ENCODE measurements at regions not wholly inside any gene's neighbourhood (a gene's known extent, or its start where the extent isn't known, plus 50 kb on each side); places are given as distances from the start of the nearest gene placed in this dataset.

GRCh38 chr7:26472971-26473370 lies 181.3 kb downstream of the SNX10 start:
- no peak overlapping the region for H4K8ac ChIP-seq (ENCODE audit: extremely low read depth, insufficient read depth, low read length)
- CTCF ChIA-PET (ENCODE audit: partially characterized antibody) = interaction anchor here (0.9 kb wide), 1 partner anchor 195 kb away, joined by 3 read pairs; no protein-coding TSS in a partner anchor
- TF ChIP-seq BCL11A (IDR thresholded peaks at IDR 0.05; ENCODE audit: low read depth in 2 of 2, low read length in 2 of 2) = no peak

More at GRCh38 chr7:26472971-26473370, 181.3 kb downstream of the SNX10 start:
- Histone ChIP-seq H3K27ac (ENCODE audit: low read depth, low read length) (no peak overlapping the region), H3K79me1 (ENCODE audit: low read depth, low read length) (no peaks in the 10 kb centered on the region), H2BK120ac (replicated peaks; ENCODE audit: low read depth, low read length) (no peak overlapping the region), H2BK5ac (ENCODE audit: low read depth, low read length) (no peak overlapping the region), H4K91ac (replicated peaks; ENCODE audit: insufficient read length, low read length) (no peak overlapping the region), H3K23me2 (ENCODE audit: low read depth, low read length) (no peaks in the 10 kb centered on the region), H3K9me3 (ENCODE audit: insufficient read depth in 2 of 2, low read depth in 1 of 2, low read length in 1 of 2) (no peaks in the 10 kb centered on the region), H2BK20ac (ENCODE audit: low read length) (no peak overlapping the region), H2AK5ac (ENCODE audit: low read depth, low read length) (no peak overlapping the region), H3K36me3 (ENCODE audit: control insufficient read depth in 2 of 4, insufficient read depth in 4 of 4, low read length in 3 of 4) (no peaks in the 10 kb centered on the region), H3K18ac (ENCODE audit: extremely low read depth, low read length) (no peak overlapping the region), H3K9ac (replicated peaks in 1 of 4; ENCODE audit: extremely low read depth in 1 of 4, low read depth in 3 of 4, low read length in 3 of 4) (no peak overlapping the region), H4K20me1 (replicated peaks in 1 of 2; ENCODE audit: control insufficient read depth in 1 of 2, insufficient read depth in 2 of 2, low read length in 2 of 2) (no peaks in the 10 kb centered on the region), H3K4me1 (replicated peaks in 1 of 4; ENCODE audit: control insufficient read depth in 3 of 4, insufficient read depth in 4 of 4, low read length in 3 of 4) (no peaks in the 10 kb centered on the region), H3K79me2 (ENCODE audit: control insufficient read depth in 1 of 2, insufficient read depth in 2 of 2, low read length in 2 of 2) (no peaks in the 10 kb centered on the region), H3K56ac (replicated peaks; ENCODE audit: insufficient read length, low read depth, low read length) (no peak overlapping the region), H3K23ac (ENCODE audit: insufficient read length) (no peak overlapping the region), H3K14ac (ENCODE audit: insufficient read length) (no peak overlapping the region), H3K27me3 (replicated peaks in 1 of 4; ENCODE audit: control insufficient read depth in 3 of 4, extremely low read depth in 1 of 4, insufficient read depth in 3 of 4, low read length in 3 of 4) (no peaks in the 10 kb centered on the region), H3K4ac (replicated peaks; ENCODE audit: insufficient read length, low read depth, low read length) (no peak overlapping the region), H3K4me3 (ENCODE audit: extremely low read depth in 1 of 4, insufficient read depth in 2 of 4, low read depth in 3 of 4, low read length in 4 of 4) (no peak overlapping the region), H2BK12ac (ENCODE audit: low read depth, low read length) (no peak overlapping the region), H2AFZ (ENCODE audit: low read length) (no peak overlapping the region), H4K5ac (ENCODE audit: insufficient read length, low read depth, low read length) (no peak overlapping the region), H2BK15ac (ENCODE audit: low read length) (no peak overlapping the region), H3K4me2 (ENCODE audit: insufficient read depth in 1 of 2, low read depth in 2 of 2, low read length in 2 of 2) (no peak overlapping the region)
- FAIRE-seq = no peak
- POLR2A ChIA-PET (ENCODE audit: partially characterized antibody) = no interaction called here
- DNase-seq (ENCODE audit: low read depth in 1 of 2, low spot score in 2 of 2) = no peak
- WGBS, 2 experiments (ENCODE audit: extremely low coverage in 1 of 2, insufficient coverage in 1 of 2, insufficient read length in 1 of 2, insufficient replicate concordance in 2 of 2, low coverage in 1 of 2, low lambda C conversion rate in 2 of 2, missing lambda C conversion rate in 1 of 2) = 88% methylated on average over 2 of the region's 2 CpGs; no CpG with 5 or more reads in 1 of the 2 experiments
